SU-DHL-6 (cell line): ENCODE measurements at regions not wholly inside any gene's neighbourhood (a gene's known extent, or its start where the extent isn't known, plus 50 kb on each side); places are given as distances from the start of the nearest gene placed in this dataset.

Source experiments
- H2AFZ ChIP-seq: fragments of 200-600 bp; sonication (generic); 2 replicates; pipeline ENCODE4 v1.6.1; 2014; ENCODE audit warnings: low read depth, mild to moderate bottlenecking, moderate library complexity, mixed read lengths, antibody characterized with exemption, low read length; ENCODE audit not compliant: severe bottlenecking
- H3F3A ChIP-seq: fragments of 200-600 bp; shearing (Covaris generic); 2 replicates; pipeline ENCODE4 v1.6.0; 2016; ENCODE audit warnings: antibody characterized with exemption, mild to moderate bottlenecking; ENCODE audit not compliant: insufficient read depth
- H3K27ac ChIP-seq: fragments of 200-600 bp; sonication (generic); 2 replicates; pipeline ENCODE4 v1.5.1; 2016; ENCODE audit warnings: low read depth, mild to moderate bottlenecking, low read length, moderate library complexity, mixed read lengths
- H3K27me3 ChIP-seq: fragments of 200-600 bp; sonication (generic), shearing (Covaris generic); 2 replicates; pipeline ENCODE4 v1.6.0; 2014; ENCODE audit warnings: mild to moderate bottlenecking, low read length
- H3K36me3 ChIP-seq: fragments of 200-600 bp; sonication (generic); 2 replicates; pipeline ENCODE4 v1.6.1; 2014; ENCODE audit warnings: mild to moderate bottlenecking, low read length, mixed read lengths
- H3K4me2 ChIP-seq: fragments of 300-600, 200-600 bp; shearing (Covaris generic), sonication (generic); 2 replicates; pipeline ENCODE4 v1.6.0; 2014; ENCODE audit warnings: low read length, low read depth, mild to moderate bottlenecking; ENCODE audit not compliant: poor library complexity, severe bottlenecking
- H3K4me3 ChIP-seq: fragments of 200-600 bp; sonication (generic); 2 replicates; pipeline ENCODE4 v1.5.1; 2014; ENCODE audit warnings: antibody characterized with exemption, low read length, mild to moderate bottlenecking, mixed read lengths; ENCODE audit not compliant: insufficient read depth, poor library complexity, severe bottlenecking
- H3K79me2 ChIP-seq: fragments of 200-600 bp; sonication (generic); 2 replicates; pipeline ENCODE4 v1.6.1; 2014; ENCODE audit warnings: mild to moderate bottlenecking, low read length, moderate library complexity; ENCODE audit not compliant: insufficient read depth
- H3K9ac ChIP-seq: fragments of 200-600 bp; sonication (generic); 2 replicates; pipeline ENCODE4 v1.7.0; 2014; ENCODE audit warnings: mild to moderate bottlenecking, low read length
- H3K9me2 ChIP-seq: fragments of 200-600 bp; sonication (generic); replicated peaks from 2 replicates; pipeline ENCODE4 v1.6.1; 2014; ENCODE audit warnings: low read length; ENCODE audit not compliant: insufficient read depth
- H3K9me3 ChIP-seq: fragments of 200-600 bp; sonication (generic); 2 replicates; pipeline ENCODE4 v1.6.1; 2014; ENCODE audit warnings: low read length, mixed read lengths; ENCODE audit not compliant: insufficient read depth
- H4K20me1 ChIP-seq: fragments of 200-600 bp; sonication (generic); 2 replicates; pipeline ENCODE4 v1.6.1; 2014; ENCODE audit warnings: low read depth, mild to moderate bottlenecking, antibody characterized with exemption, low read length, moderate library complexity, mixed read lengths
- EZH2phosphoT487 ChIP-seq: fragments of 200-600 bp; sonication (generic), shearing (Covaris generic); conservative IDR thresholded peaks from 2 replicates; pipeline ENCODE4 v1.6.1; 2018; ENCODE audit warnings: mild to moderate bottlenecking, antibody characterized with exemption, low read length, moderate library complexity, mixed read lengths
- TF ChIP-seq, protein P1 (sequence below): fragments of 200-600 bp; sonication (generic); IDR thresholded peaks from one replicate; pipeline ENCODE4 v1.5.1; 2017; ENCODE audit warnings: antibody characterized with exemption, mild to moderate bottlenecking, low read length, moderate library complexity; ENCODE audit not compliant: insufficient read depth, poor library complexity, severe bottlenecking

DNA sequence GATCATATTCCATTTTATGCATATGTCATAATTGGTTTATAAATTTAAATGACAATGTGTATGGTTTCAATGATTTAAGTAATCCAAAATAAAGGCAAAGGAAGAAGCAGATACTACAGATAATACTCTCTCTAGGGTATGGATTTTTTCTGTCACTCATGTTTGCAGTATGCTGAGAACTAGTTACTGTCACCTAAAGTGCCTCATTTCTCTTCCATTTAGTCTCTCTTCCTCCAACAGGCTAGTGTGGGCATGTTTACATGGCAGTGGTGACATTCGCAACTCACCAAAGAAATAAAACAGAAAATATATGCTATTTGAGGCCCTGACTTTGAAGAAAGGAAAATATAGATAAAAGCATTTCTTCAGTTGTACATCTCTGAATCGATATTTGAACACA, 1460.4 kb upstream of the ZEB2 start:
- no peak overlapping the region for H3K4me3 ChIP-seq
- H2AFZ ChIP-seq = no peak overlapping the region
- no peaks in the 10 kb centered on the region for H3F3A ChIP-seq
- H3K4me2 ChIP-seq = no peak overlapping the region
- H3K9me3 ChIP-seq = no peaks in the 10 kb centered on the region
- TF ChIP-seq, protein P1, sequence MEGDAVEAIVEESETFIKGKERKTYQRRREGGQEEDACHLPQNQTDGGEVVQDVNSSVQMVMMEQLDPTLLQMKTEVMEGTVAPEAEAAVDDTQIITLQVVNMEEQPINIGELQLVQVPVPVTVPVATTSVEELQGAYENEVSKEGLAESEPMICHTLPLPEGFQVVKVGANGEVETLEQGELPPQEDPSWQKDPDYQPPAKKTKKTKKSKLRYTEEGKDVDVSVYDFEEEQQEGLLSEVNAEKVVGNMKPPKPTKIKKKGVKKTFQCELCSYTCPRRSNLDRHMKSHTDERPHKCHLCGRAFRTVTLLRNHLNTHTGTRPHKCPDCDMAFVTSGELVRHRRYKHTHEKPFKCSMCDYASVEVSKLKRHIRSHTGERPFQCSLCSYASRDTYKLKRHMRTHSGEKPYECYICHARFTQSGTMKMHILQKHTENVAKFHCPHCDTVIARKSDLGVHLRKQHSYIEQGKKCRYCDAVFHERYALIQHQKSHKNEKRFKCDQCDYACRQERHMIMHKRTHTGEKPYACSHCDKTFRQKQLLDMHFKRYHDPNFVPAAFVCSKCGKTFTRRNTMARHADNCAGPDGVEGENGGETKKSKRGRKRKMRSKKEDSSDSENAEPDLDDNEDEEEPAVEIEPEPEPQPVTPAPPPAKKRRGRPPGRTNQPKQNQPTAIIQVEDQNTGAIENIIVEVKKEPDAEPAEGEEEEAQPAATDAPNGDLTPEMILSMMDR = no peak
- no peak for TF ChIP-seq EZH2phosphoT487
- no peaks in the 10 kb centered on the region for H3K27me3 ChIP-seq
- H3K79me2 ChIP-seq = no peaks in the 10 kb centered on the region
- H3K27ac ChIP-seq = no peak overlapping the region
- H3K9ac ChIP-seq = no peak overlapping the region
- no peaks in the 10 kb centered on the region for H3K36me3 ChIP-seq
- no peaks in the 10 kb centered on the region for H3K9me2 ChIP-seq
- H4K20me1 ChIP-seq = no peaks in the 10 kb centered on the region

DNA sequence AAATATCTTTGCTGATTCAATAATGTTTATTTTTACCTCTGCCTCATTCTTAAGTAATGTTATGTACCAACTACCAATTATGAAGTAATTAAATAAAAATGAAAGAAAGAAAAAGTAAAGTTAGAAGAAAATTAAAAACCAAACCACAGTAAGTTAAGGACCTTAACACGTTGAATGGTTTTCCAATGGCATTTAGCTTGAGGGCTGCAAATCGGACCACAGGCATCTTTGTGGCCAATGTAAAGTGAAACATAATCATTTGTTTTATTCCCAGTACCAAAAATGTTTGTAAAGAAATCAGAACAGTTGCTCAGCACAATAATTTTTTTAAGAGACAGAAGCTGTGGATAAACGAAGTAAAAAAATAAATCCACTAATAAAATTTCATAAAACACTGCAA, 1455.5 kb upstream of the ZEB2 start:
- Histone ChIP-seq H2AFZ (no peak overlapping the region), H3K36me3 (no peaks in the 10 kb centered on the region), H3K9ac (no peak overlapping the region), H3K27ac (no peak overlapping the region), H4K20me1 (no peaks in the 10 kb centered on the region), H3K9me3 (no peaks in the 10 kb centered on the region), H3K4me2 (no peak overlapping the region), H3K4me3 (no peak overlapping the region), H3K79me2 (no peaks in the 10 kb centered on the region), H3K27me3 (no peaks in the 10 kb centered on the region), H3F3A (0 out of 2 replicates have a peak, but pooled peaks cover 2% of the 10 kb centered on the region), H3K9me2 (no peaks in the 10 kb centered on the region)
- TF ChIP-seq, protein P1 = no peak
- no peak for TF ChIP-seq EZH2phosphoT487

DNA sequence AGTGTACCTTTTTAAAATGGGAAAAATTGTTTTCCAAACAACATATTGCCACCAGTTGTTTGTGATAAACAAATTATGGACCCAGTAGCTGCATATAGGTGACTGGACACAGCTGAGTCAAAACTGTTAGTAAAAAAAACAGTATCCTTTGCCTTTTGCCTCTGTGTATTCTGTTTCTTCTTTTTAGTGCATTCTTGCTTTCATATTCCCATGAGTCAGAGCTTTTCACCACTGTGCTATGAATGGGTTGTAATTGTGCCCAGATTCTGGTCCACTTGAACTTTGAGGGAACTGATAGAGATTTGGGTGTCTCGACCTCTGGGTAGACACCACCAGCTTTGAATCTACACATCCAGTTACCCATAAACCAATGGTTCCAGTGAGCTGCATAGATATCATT, 1441.9 kb upstream of the ZEB2 start:
- H3F3A ChIP-seq = no peaks in the 10 kb centered on the region
- no peaks in the 10 kb centered on the region for H3K79me2 ChIP-seq
- H3K4me3 ChIP-seq = no peak overlapping the region
- no peaks in the 10 kb centered on the region for H3K9me2 ChIP-seq
- H2AFZ ChIP-seq = no peak overlapping the region
- H3K9ac ChIP-seq = no peak overlapping the region
- H3K36me3 ChIP-seq = no peaks in the 10 kb centered on the region
- no peak overlapping the region for H3K4me2 ChIP-seq
- no peaks in the 10 kb centered on the region for H3K27me3 ChIP-seq
- TF ChIP-seq, protein P1 = no peak
- no peak for TF ChIP-seq EZH2phosphoT487
- no peaks in the 10 kb centered on the region for H4K20me1 ChIP-seq
- no peak overlapping the region for H3K27ac ChIP-seq
- no peaks in the 10 kb centered on the region for H3K9me3 ChIP-seq
